ENCODE measurements at regions not wholly inside any gene's neighbourhood (a gene's known extent, or its start where the extent isn't known, plus 50 kb on each side); places are given as distances from the start of the nearest gene placed in this dataset.

- no peak for TF ChIP-seq CTCF (conservative IDR thresholded peaks at IDR 0.05)
- Mint-ChIP-seq H3K4me1 (peaks cover 11% of the 10 kb centered on the region), H3K4me3 (no peak overlapping the region), H3K27me3 (ENCODE audit: low read depth) (no peaks in the 10 kb centered on the region), H3K27ac (ENCODE audit: unreplicated experiment) (no peak overlapping the region), H3K9me3 (peaks cover 13% of the 10 kb centered on the region), H3K36me3 (ENCODE audit: low read depth) (peaks cover 15% of the 10 kb centered on the region)
- no peak for DNase-seq (ENCODE audit: low read depth, low spot score)
Measured at GRCh38 chr10:130259380-130259779, 123.2 kb downstream of the GLRX3 start.

- Mint-ChIP-seq H3K9me3 (peaks cover 13% of the 10 kb centered on the region), H3K27ac (ENCODE audit: unreplicated experiment) (no peak overlapping the region), H3K36me3 (ENCODE audit: low read depth) (peaks cover 16% of the 10 kb centered on the region), H3K27me3 (ENCODE audit: low read depth) (no peaks in the 10 kb centered on the region), H3K4me1 (peaks cover 11% of the 10 kb centered on the region), H3K4me3 (no peak overlapping the region)
- no peak for DNase-seq (ENCODE audit: low read depth, low spot score)
- TF ChIP-seq CTCF (conservative IDR thresholded peaks at IDR 0.05) = no peak
Measured at GRCh38 chr10:130261306-130261705, 125.1 kb downstream of the GLRX3 start.

GRCh38 chr10:130261766-130262165 lies 125.6 kb downstream of the GLRX3 start:
- peaks cover 13% of the 10 kb centered on the region for H3K9me3 Mint-ChIP-seq
- H3K36me3 Mint-ChIP-seq (ENCODE audit: low read depth) = peaks cover 16% of the 10 kb centered on the region

GRCh38 chr10:130263289-130263688 lies 127.1 kb downstream of the GLRX3 start:
- Mint-ChIP-seq H3K27ac (ENCODE audit: unreplicated experiment) (no peak overlapping the region), H3K9me3 (peaks cover 10% of the 10 kb centered on the region), H3K4me1 (peaks cover 11% of the 10 kb centered on the region), H3K27me3 (ENCODE audit: low read depth) (no peaks in the 10 kb centered on the region), H3K4me3 (no peak overlapping the region), H3K36me3 (ENCODE audit: low read depth) (peaks cover 15% of the 10 kb centered on the region)
- no peak for TF ChIP-seq CTCF (conservative IDR thresholded peaks at IDR 0.05)
- no peak for DNase-seq (ENCODE audit: low read depth, low spot score)

More at GRCh38 chr10:130261766-130262165, 125.6 kb downstream of the GLRX3 start:
- Mint-ChIP-seq H3K27me3 (ENCODE audit: low read depth) (no peaks in the 10 kb centered on the region), H3K27ac (ENCODE audit: unreplicated experiment) (peak overlapping the region; percentile 91), H3K4me1 (peaks cover 11% of the 10 kb centered on the region), H3K4me3 (no peak overlapping the region)
- DNase-seq (ENCODE audit: low read depth, low spot score) = no peak
- no peak for TF ChIP-seq CTCF (conservative IDR thresholded peaks at IDR 0.05)

- peaks cover 11% of the 10 kb centered on the region for H3K4me1 Mint-ChIP-seq
- H3K4me3 Mint-ChIP-seq = no peak overlapping the region
Measured at GRCh38 chr10:130265542-130265941, 129.4 kb downstream of the GLRX3 start.

More at GRCh38 chr10:130265542-130265941, 129.4 kb downstream of the GLRX3 start:
- Mint-ChIP-seq H3K27ac (ENCODE audit: unreplicated experiment) (peak overlapping the region; percentile 70), H3K36me3 (ENCODE audit: low read depth) (peaks cover 14% of the 10 kb centered on the region), H3K27me3 (ENCODE audit: low read depth) (no peaks in the 10 kb centered on the region), H3K9me3 (peaks cover 7% of the 10 kb centered on the region)
- TF ChIP-seq CTCF (conservative IDR thresholded peaks at IDR 0.05) = no peak
- no peak for DNase-seq (ENCODE audit: low read depth, low spot score)

All from neural crest cell (in vitro differentiated cells).